ENCODE measurements at regions not wholly inside any gene's neighbourhood (a gene's known extent, or its start where the extent isn't known, plus 50 kb on each side); places are given as distances from the start of the nearest gene placed in this dataset.

- TF ChIP-seq CTCF (IDR thresholded peaks at IDR 0.05) (no peak), POLR2A (IDR thresholded peaks at IDR 0.05) (no peak), EP300 (IDR thresholded peaks at IDR 0.05) (no peak)
Observed at GRCh38 chr5:25881318-25882036, 1156.9 kb downstream of the CDH9 start.

Data from tibial nerve (tissue), 4 donors.